MG63 (cell line): ENCODE measurements at regions not wholly inside any gene's neighbourhood (a gene's known extent, or its start where the extent isn't known, plus 50 kb on each side); places are given as distances from the start of the nearest gene placed in this dataset.

Source experiments
- DNase-seq: peaks from one replicate; pipeline ENCODE4 v3.0.0-alpha.2; 2020
- H3K27me3 ChIP-seq: fragments of 250-450 bp; sonication (Bioruptor Pico); 2 replicates; pipeline ENCODE4 v1.5.1; 2020; ENCODE audit warnings: mild to moderate bottlenecking, moderate library complexity
- H3K36me3 ChIP-seq: fragments of 250-450 bp; sonication (Bioruptor Pico); 2 replicates; pipeline ENCODE4 v1.5.1; 2020; ENCODE audit warnings: mild to moderate bottlenecking, moderate library complexity
- H3K4me3 ChIP-seq: fragments of 250-450 bp; sonication (Bioruptor Pico); 2 replicates; pipeline ENCODE4 v1.5.1; 2020; ENCODE audit warnings: mild to moderate bottlenecking, moderate library complexity
- H3K9me3 ChIP-seq: fragments of 250-450 bp; sonication (Bioruptor Pico); 2 replicates; pipeline ENCODE4 v1.5.1; 2020; ENCODE audit warnings: mild to moderate bottlenecking, moderate library complexity

DNA sequence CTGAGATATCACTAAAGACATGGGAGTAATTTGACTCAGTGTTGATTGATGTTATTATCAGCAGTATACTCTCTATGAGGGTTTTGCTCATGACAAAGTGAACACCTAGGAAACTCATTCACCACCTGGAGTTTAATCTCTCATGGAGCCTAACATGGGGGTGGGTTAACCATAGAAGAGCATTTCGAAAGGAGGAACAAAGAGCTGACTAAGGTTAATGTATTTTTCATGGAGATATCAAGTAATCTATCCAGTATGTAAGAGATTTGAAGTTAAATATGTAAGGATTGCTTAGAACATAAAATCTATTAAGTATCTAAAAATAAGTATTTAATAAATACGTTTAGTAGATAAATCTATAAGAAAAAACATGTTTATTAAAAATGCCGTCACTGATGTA, 917.8 kb downstream of the EPHA4 start:
- Histone ChIP-seq H3K27me3 (no peaks in the 10 kb centered on the region), H3K4me3 (no peak overlapping the region), H3K36me3 (no peaks in the 10 kb centered on the region), H3K9me3 (no peaks in the 10 kb centered on the region)
- no peak for DNase-seq

- Histone ChIP-seq H3K9me3 (no peaks in the 10 kb centered on the region), H3K27me3 (no peaks in the 10 kb centered on the region), H3K36me3 (no peaks in the 10 kb centered on the region), H3K4me3 (no peak overlapping the region)
- DNase-seq: no peak
Observed at GRCh38 chr2:220660277-220661145, 911.6 kb downstream of the EPHA4 start.

- H3K9me3 ChIP-seq: no peaks in the 10 kb centered on the region
- no peak for DNase-seq
- H3K4me3 ChIP-seq: no peak overlapping the region
- no peaks in the 10 kb centered on the region for H3K36me3 ChIP-seq
- no peaks in the 10 kb centered on the region for H3K27me3 ChIP-seq
Observed at GRCh38 chr2:220662431-220662830, 909.7 kb downstream of the EPHA4 start.

DNA sequence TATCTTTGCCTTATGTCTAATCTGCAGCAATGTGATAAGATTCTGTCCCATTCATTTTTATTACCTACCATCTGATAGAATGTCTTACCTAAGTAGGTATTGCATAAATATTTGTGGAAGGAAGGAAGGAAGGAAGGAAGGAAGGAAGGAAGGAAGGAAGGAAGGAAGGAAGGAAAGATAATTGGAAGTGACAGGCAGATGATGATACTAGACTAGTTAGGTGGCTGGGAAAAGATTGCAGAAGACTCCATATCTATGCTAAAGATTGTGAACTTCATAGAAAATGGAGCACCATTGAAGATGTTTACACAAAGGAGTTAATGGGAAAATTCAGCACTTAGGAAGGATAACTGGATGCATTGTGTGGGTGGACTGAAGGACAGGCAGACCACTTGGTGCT, 909.0 kb downstream of the EPHA4 start:
- H3K27me3 ChIP-seq: no peaks in the 10 kb centered on the region
- DNase-seq: no peak
- H3K9me3 ChIP-seq: no peaks in the 10 kb centered on the region
- no peak overlapping the region for H3K4me3 ChIP-seq
- no peaks in the 10 kb centered on the region for H3K36me3 ChIP-seq

DNA sequence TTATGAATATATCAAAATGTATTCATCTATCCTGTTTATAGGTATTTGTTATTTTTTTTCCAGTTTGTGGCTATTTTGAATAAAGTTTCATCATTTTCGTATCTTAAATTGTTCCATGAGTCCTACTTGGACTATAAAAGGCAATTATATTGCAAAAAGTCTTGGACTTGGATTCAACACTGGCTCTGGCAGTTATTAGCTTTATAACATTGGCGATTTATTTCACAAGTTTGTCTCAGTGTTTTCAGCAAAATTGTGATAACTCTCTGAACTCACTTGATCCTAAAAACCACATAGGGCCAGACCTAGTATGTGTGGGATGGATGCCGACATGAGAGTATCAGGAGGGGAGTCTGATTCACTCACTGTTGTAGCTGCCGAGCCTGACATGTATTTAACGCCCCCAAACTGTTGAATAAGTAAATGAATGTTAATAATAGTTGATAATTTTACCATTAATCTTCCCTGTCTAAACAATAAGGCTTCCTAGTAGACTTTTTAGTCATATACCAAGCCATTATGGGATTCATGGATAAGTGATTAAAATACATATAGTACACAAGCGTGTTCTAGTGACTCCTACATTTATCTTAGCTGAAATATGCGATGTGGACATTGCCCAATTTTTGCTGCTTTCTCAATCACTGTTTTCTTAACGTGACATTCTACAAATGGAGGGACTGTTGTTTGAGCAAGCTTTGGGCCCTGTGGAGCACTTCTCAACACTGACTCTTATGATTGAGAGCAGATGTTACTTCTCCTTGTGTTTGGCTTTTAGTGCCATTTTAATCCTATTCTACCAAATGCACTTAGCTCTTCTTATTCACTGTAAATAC, 907.6 kb downstream of the EPHA4 start:
- Histone ChIP-seq H3K27me3 (no peaks in the 10 kb centered on the region), H3K9me3 (no peaks in the 10 kb centered on the region), H3K4me3 (no peak overlapping the region), H3K36me3 (no peaks in the 10 kb centered on the region)
- no peak for DNase-seq

DNA sequence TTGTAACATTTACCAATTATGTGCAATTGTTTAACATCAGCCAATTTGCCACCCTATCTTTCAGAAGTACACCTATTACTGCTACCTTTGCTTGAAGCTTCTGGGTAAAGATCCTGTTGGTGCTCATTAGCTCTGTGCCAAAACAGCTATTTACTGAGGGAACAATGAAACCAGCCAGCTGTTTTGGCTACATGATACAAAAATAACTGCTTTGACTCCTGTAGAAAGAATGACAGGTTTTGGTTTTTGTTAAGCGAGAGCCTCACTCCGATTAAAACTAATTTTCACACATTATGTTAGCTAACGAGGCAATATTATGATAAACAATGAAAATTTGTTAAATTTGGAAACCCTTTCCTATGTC, 907.0 kb downstream of the EPHA4 start:
- Histone ChIP-seq H3K4me3 (no peak overlapping the region), H3K27me3 (no peaks in the 10 kb centered on the region), H3K9me3 (no peaks in the 10 kb centered on the region), H3K36me3 (no peaks in the 10 kb centered on the region)
- DNase-seq: no peak

GRCh38 chr2:220669324-220669723, 902.8 kb downstream of the EPHA4 start:
- Histone ChIP-seq H3K4me3 (no peak overlapping the region), H3K9me3 (no peaks in the 10 kb centered on the region), H3K36me3 (no peaks in the 10 kb centered on the region), H3K27me3 (no peaks in the 10 kb centered on the region)
- no peak for DNase-seq

DNA sequence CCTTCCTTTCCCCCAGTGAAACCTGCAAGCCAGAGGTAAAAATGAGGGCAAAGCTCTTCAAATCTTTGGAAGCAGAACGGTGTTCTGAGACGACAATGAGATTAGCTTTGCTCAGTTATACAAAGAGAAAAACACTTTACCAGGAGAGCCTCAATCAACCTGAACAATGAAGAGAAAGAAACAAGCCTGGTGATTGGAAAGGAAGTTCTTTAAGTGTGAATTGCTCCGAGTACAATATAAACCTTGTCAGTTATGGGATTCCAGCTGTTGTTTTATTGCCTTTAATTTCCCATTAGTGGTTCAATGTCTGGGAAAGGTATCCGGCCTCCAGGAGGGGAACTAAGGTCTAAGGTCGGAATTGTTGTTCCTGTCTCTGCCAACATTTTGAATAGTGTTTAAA, 901.6 kb downstream of the EPHA4 start:
- Histone ChIP-seq H3K36me3 (no peaks in the 10 kb centered on the region), H3K4me3 (no peak overlapping the region), H3K27me3 (no peaks in the 10 kb centered on the region), H3K9me3 (no peaks in the 10 kb centered on the region)
- no peak for DNase-seq

DNA sequence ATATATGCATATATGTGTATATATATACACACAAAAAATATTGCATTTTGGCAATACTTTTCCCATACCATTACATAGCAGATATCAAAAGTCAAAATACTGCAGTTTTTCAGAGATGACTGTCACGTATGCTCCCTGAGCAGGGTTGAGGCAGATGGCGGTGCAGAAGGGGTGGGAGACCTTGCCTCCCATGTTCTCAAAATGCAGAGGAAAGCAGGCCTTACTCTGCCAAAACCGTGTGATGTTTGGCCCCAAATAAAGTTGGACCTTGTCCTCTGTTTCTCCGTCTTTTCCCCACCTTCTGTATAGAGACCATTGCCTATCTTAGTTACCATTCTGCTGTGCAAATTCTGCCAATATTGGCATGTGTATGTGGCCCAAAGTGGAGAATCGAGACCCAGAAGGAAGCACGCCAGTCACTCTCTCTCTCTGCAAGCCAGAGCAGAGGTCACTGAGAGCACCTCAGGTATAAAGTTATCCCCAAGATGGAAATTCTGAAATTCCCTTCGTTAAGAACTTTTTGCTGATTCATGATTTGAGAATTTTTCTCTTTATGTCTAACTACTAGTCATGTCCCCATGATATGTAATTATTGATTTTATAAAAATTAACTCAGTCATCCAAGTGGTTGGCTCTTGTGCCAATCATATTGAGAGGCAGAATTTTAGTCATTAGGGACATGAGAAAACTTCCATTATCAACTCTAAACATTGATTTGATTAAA, 898.8 kb downstream of the EPHA4 start:
- Histone ChIP-seq H3K4me3 (no peak overlapping the region), H3K9me3 (no peaks in the 10 kb centered on the region), H3K36me3 (no peaks in the 10 kb centered on the region), H3K27me3 (no peaks in the 10 kb centered on the region)
- DNase-seq: no peak

DNA sequence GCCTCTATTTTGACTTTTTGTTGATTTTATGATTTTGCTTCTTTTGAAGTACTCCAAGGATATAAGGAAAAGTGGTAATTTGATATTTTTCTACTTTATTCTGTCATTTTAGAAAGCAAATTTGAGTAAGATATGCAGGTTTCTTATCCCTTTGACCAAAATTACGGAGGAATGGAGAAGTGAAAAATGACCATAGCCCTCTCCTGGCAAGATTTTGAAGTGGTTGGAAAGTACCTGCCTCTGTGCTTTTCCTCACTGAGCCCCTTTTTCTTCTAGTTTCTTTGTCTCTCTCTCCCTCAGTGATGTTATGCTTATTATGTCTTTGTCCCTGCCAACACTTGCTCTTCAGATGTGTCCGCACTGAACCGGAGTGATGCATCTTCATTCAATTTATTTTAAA, 898.1 kb downstream of the EPHA4 start:
- no peaks in the 10 kb centered on the region for H3K27me3 ChIP-seq
- no peak for DNase-seq
- H3K9me3 ChIP-seq: no peaks in the 10 kb centered on the region
- H3K4me3 ChIP-seq: no peak overlapping the region
- no peaks in the 10 kb centered on the region for H3K36me3 ChIP-seq

DNA sequence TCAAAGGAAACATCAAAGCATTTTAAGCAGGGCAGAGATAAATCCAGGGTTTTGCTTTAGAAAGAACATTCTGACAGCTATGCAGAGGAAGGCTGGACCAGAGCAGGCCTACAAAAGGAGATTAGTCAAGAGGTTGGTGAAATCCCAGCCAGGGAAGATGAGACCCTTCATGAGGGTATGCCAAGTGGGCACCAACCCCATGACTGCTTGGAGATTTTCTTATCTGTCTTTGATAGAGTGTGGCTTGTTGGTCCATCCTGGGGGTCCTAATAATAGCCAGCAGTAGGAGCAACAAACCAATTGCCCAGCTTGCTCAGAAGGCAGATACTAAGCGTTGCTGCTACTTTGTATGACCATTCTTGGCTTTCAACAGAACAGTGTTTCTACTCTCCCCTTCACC, 895.4 kb downstream of the EPHA4 start:
- H3K36me3 ChIP-seq: no peaks in the 10 kb centered on the region
- DNase-seq: no peak
- no peak overlapping the region for H3K4me3 ChIP-seq
- H3K27me3 ChIP-seq: no peaks in the 10 kb centered on the region
- no peaks in the 10 kb centered on the region for H3K9me3 ChIP-seq

DNA sequence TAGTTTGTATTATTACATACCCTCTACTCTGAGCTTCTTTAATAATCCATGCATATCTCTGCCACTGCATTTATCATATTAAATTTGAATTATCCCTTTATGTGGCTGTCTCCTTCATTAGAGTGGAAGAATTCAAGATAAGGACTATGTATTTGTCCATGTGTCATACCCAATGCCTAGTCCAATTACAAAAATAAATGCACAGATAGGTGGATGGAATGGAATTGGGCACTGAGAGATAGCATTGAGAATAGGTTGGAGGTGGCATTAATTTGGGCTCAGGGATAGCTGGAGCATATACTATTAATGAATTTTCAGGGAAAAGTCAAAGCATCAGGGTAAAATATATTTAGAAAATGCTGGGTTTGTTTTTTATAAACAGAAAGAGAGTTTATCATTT, 893.2 kb downstream of the EPHA4 start:
- DNase-seq: no peak
- H3K36me3 ChIP-seq: no peaks in the 10 kb centered on the region
- H3K27me3 ChIP-seq: no peaks in the 10 kb centered on the region
- no peaks in the 10 kb centered on the region for H3K9me3 ChIP-seq
- no peak overlapping the region for H3K4me3 ChIP-seq

GRCh38 chr2:220682616-220683015, 889.5 kb downstream of the EPHA4 start:
- Histone ChIP-seq H3K4me3 (no peak overlapping the region), H3K27me3 (no peaks in the 10 kb centered on the region), H3K9me3 (no peaks in the 10 kb centered on the region), H3K36me3 (no peaks in the 10 kb centered on the region)
- no peak for DNase-seq

GRCh38 chr2:220684099-220684498, 888.0 kb downstream of the EPHA4 start:
- DNase-seq: no peak
- Histone ChIP-seq H3K9me3 (no peaks in the 10 kb centered on the region), H3K36me3 (no peaks in the 10 kb centered on the region), H3K4me3 (no peak overlapping the region), H3K27me3 (no peaks in the 10 kb centered on the region)

GRCh38 chr2:220687231-220687843, 884.8 kb downstream of the EPHA4 start:
- no peaks in the 10 kb centered on the region for H3K27me3 ChIP-seq
- no peaks in the 10 kb centered on the region for H3K36me3 ChIP-seq
- no peak overlapping the region for H3K4me3 ChIP-seq
- H3K9me3 ChIP-seq: no peaks in the 10 kb centered on the region
- peak; percentile 63 for DNase-seq

DNA sequence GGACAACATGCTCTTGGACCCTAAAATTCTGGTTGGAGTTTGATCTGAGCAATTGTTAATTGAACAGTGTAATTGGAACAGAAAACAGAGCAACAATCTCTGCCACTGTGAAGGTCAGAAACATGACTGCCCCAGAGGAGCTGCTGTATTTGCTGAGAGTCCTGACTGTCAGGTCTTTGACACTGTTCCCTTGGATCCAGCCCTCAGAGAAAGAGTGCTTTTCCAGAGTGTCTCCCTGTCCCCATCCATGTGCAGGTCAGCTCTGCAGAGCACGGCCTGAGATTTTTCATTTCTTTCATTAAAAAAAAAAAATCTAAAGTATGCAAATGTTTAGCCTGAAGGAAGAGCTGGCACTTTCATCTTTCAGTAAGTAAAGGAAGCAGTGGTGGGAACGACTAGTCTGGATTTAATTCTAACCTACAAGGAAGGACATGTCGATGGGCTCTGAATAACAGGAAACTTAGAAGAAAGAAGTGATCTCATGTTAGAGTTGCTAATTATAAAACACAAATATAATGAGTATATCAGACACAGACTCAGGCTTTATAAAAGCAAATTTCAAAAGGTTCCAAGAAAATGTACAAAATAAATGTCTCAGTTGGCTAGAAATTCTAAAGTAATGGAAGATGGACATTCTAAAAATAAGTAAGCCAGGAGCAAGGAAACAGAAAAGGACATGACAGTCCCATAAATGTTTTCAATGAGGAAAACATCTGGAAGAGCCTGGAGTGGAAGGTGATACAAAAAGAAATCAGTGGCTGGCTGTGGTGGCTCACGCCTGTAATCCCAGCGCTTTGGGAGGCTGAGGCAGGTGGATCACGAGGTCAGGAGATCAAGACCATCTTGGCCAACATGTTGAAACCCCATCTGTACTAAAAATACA, 876.5 kb downstream of the EPHA4 start:
- no peak for DNase-seq
- H3K9me3 ChIP-seq: peaks cover 1% of the 10 kb centered on the region
- H3K36me3 ChIP-seq: no peaks in the 10 kb centered on the region
- no peak overlapping the region for H3K4me3 ChIP-seq
- no peaks in the 10 kb centered on the region for H3K27me3 ChIP-seq
